Rectal smooth muscle tissue (tissue), 1 donor: ENCODE measurements at regions not wholly inside any gene's neighbourhood (a gene's known extent, or its start where the extent isn't known, plus 50 kb on each side); places are given as distances from the start of the nearest gene placed in this dataset.

ENCODE experiments used
- H3K27ac ChIP-seq: one replicate; pipeline ENCODE4 v1.7.0; 2013; ENCODE audit warnings: low read depth, low read length, inconsistent platforms
- H3K27me3 ChIP-seq: one replicate; pipeline ENCODE4 v1.7.0; 2013; ENCODE audit warnings: low read length; ENCODE audit not compliant: control insufficient read depth, insufficient read depth
- H3K36me3 ChIP-seq: one replicate; pipeline ENCODE4 v1.7.0; 2013; ENCODE audit warnings: low read length; ENCODE audit not compliant: control insufficient read depth, insufficient read depth
- H3K4me1 ChIP-seq: one replicate; pipeline ENCODE4 v1.7.0; 2013; ENCODE audit warnings: low read length; ENCODE audit not compliant: control insufficient read depth, insufficient read depth
- H3K4me3 ChIP-seq: one replicate; pipeline ENCODE4 v1.7.0; 2013; ENCODE audit warnings: low read length
- H3K9ac ChIP-seq: one replicate; pipeline ENCODE4 v1.7.0; 2013; ENCODE audit warnings: low read length

DNA sequence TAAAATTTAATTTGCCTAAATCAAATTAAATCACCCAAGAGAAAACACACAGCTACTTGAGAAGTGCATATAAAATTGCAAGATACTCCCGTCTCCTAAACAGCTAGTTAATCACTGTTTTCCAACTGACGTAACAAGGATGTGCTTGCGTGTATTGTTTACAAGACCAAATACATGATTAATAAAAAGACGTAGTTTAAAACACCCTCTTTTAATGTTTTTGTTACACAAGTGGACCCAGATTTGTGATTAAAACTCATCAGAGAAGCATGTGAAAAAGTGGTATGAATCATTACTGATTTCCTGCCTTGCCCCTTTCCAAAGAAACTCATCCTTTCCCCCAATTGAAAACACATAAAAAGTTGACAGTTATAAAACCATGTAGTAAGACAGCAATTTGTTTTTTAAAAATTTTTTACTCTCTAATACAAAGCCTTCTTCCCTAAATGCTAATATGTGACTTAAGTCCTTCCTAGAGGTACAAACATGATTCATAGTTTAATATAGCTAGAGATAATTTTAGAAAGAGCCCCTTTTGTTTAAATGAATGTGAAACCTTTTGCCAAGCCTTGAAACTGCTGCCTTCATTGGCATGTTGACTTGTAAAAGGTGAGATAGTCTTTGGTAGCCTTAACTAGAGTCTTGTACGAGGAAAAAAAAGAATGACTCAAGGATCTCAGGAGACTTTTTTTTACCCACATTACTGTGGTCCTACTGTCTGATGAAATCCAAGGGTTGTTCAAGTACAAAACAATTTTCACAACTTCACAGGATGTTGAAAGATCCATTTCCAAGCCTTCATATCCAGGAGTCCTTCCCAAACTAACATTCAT is 61.4 kb upstream of the FST start:
- Histone ChIP-seq H3K4me3 (no peak overlapping the region), H3K4me1 (no peaks in the 10 kb centered on the region)

GRCh38 chr5:53422539-53422938 is 57.9 kb upstream of the FST start:
- H3K9ac ChIP-seq = no peak overlapping the region
- H3K4me3 ChIP-seq = no peak overlapping the region
- no peak overlapping the region for H3K27ac ChIP-seq
- no peaks in the 10 kb centered on the region for H3K4me1 ChIP-seq
- no peaks in the 10 kb centered on the region for H3K27me3 ChIP-seq
- H3K36me3 ChIP-seq = no peaks in the 10 kb centered on the region

More for the DNA sequence above, 61.4 kb upstream of the FST start:
- H3K27me3 ChIP-seq = no peaks in the 10 kb centered on the region
- no peaks in the 10 kb centered on the region for H3K36me3 ChIP-seq
- no peak overlapping the region for H3K27ac ChIP-seq
- no peak overlapping the region for H3K9ac ChIP-seq

GRCh38 chr5:53423724-53424123 is 56.7 kb upstream of the FST start:
- H3K27me3 ChIP-seq = no peaks in the 10 kb centered on the region
- no peak overlapping the region for H3K27ac ChIP-seq
- no peaks in the 10 kb centered on the region for H3K36me3 ChIP-seq
- no peak overlapping the region for H3K9ac ChIP-seq
- no peak overlapping the region for H3K4me3 ChIP-seq
- H3K4me1 ChIP-seq = no peaks in the 10 kb centered on the region

- no peak overlapping the region for H3K4me3 ChIP-seq
- H3K27ac ChIP-seq = no peak overlapping the region
- no peaks in the 10 kb centered on the region for H3K4me1 ChIP-seq
Measured at GRCh38 chr5:53424686-53425615, 55.5 kb upstream of the FST start.

GRCh38 chr5:53425687-53426511 is 54.5 kb upstream of the FST start:
- Histone ChIP-seq H3K4me3 (no peak overlapping the region), H3K36me3 (no peaks in the 10 kb centered on the region), H3K27me3 (no peaks in the 10 kb centered on the region), H3K9ac (no peak overlapping the region), H3K4me1 (no peaks in the 10 kb centered on the region), H3K27ac (no peak overlapping the region)

More at GRCh38 chr5:53424686-53425615, 55.5 kb upstream of the FST start:
- Histone ChIP-seq H3K9ac (no peak overlapping the region), H3K36me3 (no peaks in the 10 kb centered on the region), H3K27me3 (no peaks in the 10 kb centered on the region)

GRCh38 chr5:53426512-53426830 is 54.0 kb upstream of the FST start:
- no peaks in the 10 kb centered on the region for H3K27me3 ChIP-seq
- H3K36me3 ChIP-seq = no peaks in the 10 kb centered on the region
- H3K4me3 ChIP-seq = no peak overlapping the region
- H3K9ac ChIP-seq = no peak overlapping the region
- no peak overlapping the region for H3K27ac ChIP-seq
- H3K4me1 ChIP-seq = no peaks in the 10 kb centered on the region

DNA sequence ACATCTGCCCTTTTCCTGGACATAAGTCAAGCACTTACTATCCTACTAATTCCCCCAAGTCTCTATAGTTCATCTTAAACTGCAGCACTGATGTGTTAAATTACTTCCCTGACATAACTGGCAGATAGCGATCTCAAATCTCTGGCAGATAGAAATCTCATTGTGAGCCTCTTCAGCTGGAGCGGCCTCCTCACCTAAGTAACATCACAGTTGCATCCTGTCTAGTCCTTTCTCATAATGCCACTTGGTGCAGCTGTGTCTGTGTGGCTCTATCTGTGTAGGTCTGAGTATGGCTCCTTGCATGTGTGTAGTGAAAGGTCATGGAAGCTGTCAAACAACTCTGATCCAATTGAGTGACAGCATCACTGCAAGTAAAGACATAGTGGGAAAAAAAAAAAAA is 53.6 kb upstream of the FST start:
- H3K27ac ChIP-seq = no peak overlapping the region
- no peak overlapping the region for H3K4me3 ChIP-seq
- H3K4me1 ChIP-seq = no peaks in the 10 kb centered on the region
- H3K36me3 ChIP-seq = no peaks in the 10 kb centered on the region
- H3K9ac ChIP-seq = no peak overlapping the region
- no peaks in the 10 kb centered on the region for H3K27me3 ChIP-seq

GRCh38 chr5:53427965-53428364 is 52.5 kb upstream of the FST start:
- H3K4me3 ChIP-seq = no peak overlapping the region
- no peak overlapping the region for H3K9ac ChIP-seq
- no peaks in the 10 kb centered on the region for H3K36me3 ChIP-seq
- no peaks in the 10 kb centered on the region for H3K4me1 ChIP-seq
- no peak overlapping the region for H3K27ac ChIP-seq
- H3K27me3 ChIP-seq = no peaks in the 10 kb centered on the region

DNA sequence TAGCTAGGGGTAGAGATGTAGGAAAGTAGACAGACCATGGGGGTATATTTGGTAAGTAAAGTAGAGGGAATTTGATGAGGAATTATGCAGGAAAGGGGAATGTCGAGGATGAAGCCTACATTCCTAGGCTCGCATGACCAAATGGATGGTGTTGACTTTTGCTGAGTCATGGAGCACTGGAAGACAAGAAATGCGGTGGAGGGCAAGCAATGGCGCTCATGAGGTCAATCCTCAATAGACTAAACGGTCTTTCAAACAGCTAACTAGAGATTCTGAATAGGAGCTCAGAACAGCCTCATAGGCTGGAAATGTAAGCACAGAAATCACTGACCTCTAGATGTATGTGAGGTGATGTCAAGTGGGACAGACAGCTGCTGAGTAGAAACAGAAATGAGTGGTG is 50.7 kb upstream of the FST start:
- H3K9ac ChIP-seq = no peak overlapping the region

GRCh38 chr5:53430618-53431252 is 49.7 kb upstream of the FST start:
- Histone ChIP-seq H3K36me3 (no peaks in the 10 kb centered on the region), H3K9ac (no peak overlapping the region), H3K4me3 (no peak overlapping the region), H3K27ac (no peak overlapping the region), H3K27me3 (no peaks in the 10 kb centered on the region), H3K4me1 (no peaks in the 10 kb centered on the region)

More for the DNA sequence above, 50.7 kb upstream of the FST start:
- no peaks in the 10 kb centered on the region for H3K27me3 ChIP-seq
- no peak overlapping the region for H3K27ac ChIP-seq
- no peak overlapping the region for H3K4me3 ChIP-seq
- H3K36me3 ChIP-seq = no peaks in the 10 kb centered on the region
- H3K4me1 ChIP-seq = no peaks in the 10 kb centered on the region
